ENCODE measurements at regions not wholly inside any gene's neighbourhood (a gene's known extent, or its start where the extent isn't known, plus 50 kb on each side); places are given as distances from the start of the nearest gene placed in this dataset.
"Not testable (repeated sequence)": the region's sequence is repeated elsewhere in the genome, so short reads cannot be mapped to it uniquely, and the experiment has no call there.

DNA sequence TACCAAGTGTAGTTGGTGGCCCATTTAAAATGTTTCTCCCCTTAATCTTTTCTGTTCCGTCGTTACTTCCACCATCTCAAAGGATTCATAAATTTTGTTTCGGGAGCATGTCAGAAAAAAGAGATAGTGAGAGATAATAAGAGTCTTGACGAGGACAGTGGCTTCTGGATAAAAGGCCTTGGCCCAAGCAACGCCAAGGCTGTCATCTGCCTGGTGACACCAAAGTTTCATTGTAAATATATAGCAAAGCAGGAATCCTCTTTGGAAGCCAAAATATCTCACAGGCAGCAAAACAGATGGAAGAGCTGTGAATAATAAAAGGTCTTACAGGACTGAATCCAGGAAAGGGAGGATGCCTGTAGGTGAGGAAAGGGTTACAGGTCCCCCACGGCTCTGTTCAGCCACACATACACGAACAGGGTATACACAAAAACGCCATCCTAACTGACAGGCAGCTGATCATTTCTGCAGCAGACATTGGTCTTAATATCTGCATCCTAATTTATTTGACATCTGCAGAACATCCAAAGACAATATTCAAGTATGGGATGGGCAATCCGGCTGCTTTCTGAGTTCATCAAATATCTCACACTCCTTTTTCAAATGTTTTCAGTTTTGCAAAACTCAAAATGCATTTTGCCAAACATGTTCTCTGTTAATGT is 382.8 kb downstream of the OSR1 start:
- DNase-seq, result no peak

DNA sequence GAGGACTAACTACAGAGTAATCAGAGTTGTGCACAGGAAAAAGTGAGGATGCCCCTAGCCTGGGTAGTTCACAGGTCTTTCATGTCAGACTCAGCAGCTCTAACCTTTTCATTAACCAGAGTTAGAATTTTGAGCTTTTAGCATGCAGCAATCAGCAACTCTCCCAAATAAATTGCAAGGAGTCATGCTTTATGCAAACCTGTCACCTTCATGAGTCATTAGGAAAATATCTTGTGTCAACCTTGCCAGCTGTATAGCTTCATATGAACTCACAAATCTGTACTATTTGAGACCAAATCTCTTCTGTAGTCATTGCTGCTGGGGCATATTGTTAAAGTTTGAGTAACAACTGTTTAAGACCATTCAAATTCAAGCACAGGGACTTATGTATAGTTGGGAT is 382.3 kb upstream of the NT5C1B start:
- DNase-seq, result no peak

DNA sequence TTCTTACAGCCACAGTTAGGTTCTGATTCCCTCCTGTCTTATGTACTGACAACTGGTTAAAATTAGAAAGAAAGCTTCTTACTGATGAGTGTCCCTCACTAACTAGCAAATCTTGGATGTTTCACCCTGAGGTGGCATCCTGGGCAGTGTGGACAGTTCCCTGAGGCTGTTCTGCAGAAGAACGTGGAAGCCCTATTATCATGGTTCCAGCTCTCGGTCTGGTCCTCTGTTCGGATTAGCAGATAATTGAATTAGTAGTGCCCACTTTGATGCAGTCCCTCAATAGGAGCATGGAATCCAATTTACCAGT is 381.7 kb upstream of the NT5C1B start:
- no peak for DNase-seq

- DNase-seq, result no peak
Observed at GRCh38 chr2:18966131-18966530, 376.8 kb upstream of the NT5C1B start.

DNA sequence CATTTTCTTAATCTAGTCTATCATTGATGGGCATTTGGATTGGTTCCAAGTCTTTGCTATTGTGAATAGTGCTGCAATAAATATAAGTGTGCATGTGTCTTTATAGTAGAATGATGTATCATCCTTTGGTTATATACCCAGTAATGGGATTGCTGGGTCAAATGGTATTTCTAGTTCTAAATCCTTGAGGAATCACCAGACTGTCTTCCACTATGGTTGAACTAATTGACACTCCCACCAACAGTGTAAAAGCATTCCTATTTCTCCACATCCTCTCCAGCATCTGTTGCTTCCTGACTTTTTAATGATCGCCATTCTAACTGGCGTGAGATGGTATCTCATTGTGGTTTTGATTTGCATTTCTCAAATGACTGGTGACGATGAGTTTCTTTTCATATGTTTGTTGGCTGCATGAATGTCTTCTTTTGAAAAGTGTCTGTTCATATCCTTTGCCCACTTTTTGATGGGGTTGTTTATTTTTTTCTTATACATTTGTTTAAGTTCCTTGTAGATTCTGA is 374.4 kb upstream of the NT5C1B start:
- not testable (repeated sequence) for DNase-seq

DNA sequence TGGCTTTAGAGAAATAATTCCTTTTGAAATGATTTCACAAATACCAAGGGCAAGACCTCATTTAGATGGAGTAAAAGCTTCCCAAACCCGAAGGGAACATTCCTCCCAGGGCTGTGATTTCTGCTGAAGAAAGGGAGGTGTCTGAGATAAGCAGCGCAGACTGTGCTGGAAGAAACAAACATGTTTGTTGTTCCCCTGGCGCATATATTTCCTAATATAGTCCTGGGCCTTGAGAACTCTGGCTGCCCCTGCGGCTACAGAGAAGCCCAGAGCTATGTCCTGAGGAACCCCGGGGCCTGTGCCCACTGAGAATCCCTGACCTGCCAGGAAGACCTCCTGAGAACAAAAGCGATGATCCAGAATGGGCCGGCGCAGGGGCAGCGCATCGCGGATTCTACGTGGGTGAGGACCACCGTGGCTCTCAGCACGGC is 372.6 kb upstream of the NT5C1B start:
- no peak for DNase-seq

GRCh38 chr2:18959952-18960717 is 370.8 kb upstream of the NT5C1B start:
- DNase-seq, result no peak

GRCh38 chr2:18959200-18959599 is 369.8 kb upstream of the NT5C1B start:
- no peak for DNase-seq

- no peak for DNase-seq
Observed at GRCh38 chr2:18957909-18958308, 368.5 kb upstream of the NT5C1B start.

- DNase-seq, result no peak
Observed at GRCh38 chr2:18950361-18950851, 361.0 kb upstream of the NT5C1B start.

DNA sequence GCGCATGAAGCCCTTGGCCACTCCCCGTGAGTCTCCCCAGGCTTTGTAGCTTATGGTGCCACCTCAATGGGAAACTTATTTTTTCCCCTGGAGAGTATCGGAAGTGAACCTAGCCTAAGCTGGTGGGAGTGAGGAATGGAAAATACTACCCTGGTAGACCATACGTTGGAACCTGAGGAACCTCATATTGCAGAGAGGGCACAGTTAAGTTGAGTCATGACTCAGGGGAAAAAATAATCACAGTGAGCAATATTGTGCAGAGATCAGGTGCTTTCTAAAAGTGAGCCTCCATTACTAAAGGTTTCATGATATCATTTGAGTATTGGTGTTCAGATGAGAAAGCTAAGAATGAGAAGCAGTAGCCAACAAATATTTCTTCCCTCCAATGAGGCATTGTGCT is 360.5 kb upstream of the NT5C1B start:
- DNase-seq, result no peak

DNA sequence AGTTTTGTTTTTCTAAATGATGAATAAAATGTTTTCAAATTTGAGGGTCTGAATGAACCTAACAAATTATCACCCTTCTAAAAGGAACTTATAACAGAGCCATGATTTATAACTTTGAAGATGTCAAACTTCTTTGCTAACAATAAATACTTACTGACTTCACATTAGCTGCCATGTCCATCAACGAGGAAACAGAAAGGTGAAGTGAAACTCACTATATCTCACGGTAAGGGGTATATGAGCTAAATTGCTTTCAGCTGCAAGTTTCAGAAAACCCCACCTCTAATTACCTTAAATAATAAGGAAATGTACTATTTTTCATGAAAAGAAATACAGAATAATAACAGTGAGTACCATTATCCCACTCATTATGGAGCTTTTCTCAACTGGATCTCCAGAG is 350.8 kb upstream of the NT5C1B start:
- DNase-seq, result no peak

DNA sequence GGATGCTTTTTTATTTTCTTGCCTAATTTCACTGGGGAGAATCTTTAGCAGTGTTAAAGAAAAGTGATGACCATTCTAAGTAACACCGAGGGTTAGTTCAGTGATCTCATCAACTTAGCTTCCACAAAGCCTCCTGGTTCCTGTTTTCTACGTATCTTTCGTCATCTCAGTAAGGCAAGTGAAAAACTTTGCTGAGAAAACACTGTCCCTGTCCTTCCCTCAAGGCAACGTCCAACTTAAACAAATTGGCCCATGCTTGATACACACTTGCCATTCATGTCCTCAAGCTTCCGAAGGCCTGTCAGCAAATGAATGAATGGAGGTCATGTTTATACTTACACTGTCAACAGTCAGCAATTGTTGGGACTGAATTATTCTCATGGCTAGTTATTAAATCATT is 350.4 kb upstream of the NT5C1B start:
- DNase-seq, result not testable (repeated sequence)

- DNase-seq, result no peak
Observed at GRCh38 chr2:18934886-18935285, 345.5 kb upstream of the NT5C1B start.

GRCh38 chr2:18932853-18933252 is 343.5 kb upstream of the NT5C1B start:
- no peak for DNase-seq

DNA sequence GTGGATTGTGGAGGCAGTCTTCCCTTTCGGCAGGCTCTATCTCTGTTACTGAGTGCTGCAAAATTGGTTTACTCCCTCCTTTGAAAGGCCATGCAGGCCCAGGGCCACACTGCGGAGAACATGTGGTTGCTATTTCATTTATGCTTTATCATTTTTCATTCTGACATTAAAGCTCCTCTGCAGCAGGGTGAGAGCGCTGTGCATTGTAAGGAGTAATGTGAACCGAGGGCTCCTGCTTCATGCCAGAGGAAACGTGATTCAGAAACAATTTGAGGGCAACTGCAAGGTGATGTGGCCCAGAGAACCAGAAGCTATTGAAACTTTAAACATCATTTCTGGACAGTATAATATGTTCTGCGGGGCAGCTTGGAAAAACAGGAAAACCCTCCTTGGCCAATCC is 341.6 kb upstream of the NT5C1B start:
- no peak for DNase-seq

GRCh38 chr2:18927525-18928232 is 338.3 kb upstream of the NT5C1B start:
- no peak for DNase-seq

DNA sequence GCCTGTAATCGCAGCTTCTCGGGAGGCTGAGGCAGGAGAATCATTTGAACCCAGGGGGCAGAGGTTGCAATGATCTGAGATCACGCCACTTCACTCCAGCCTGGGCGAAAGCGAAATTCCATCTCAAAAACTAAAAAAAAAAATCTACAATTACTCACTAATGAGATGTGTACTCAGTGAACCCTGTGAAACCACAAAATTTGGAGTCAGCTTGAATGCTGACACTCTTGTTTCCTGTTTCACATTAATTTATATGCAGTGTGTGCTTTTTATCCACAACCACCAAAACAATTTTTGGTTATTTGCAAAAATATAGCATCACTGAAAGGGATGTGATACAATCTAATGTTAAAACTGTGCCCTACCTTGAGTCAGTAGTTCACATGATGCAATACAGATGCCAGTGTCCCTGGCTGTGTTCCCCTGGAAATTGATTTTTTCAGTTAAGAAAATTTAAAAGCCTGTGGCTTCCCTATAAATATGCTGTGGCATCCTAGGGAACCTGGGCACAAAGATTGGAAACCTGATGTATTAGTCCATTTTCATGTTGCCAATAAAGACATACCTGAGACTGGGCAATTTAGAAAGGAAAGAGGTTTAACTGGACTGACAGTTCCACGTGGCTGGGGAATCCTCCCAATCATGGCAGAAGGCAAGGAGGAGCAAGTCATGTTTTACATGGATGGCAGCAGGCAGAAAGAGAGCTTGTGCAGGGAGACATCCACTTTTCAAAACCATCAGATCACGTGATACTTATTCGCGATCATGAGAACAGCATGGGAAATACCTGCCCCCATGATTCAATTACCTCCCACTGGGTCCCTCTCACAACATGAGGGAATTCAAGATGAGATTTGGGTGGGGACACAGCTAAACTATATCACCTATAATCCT is 337.5 kb upstream of the NT5C1B start:
- DNase-seq, result no peak

GRCh38 chr2:18925296-18925695 is 335.9 kb upstream of the NT5C1B start:
- no peak for DNase-seq

- no peak for DNase-seq
Observed at GRCh38 chr2:18924886-18925285, 335.5 kb upstream of the NT5C1B start.

DNA sequence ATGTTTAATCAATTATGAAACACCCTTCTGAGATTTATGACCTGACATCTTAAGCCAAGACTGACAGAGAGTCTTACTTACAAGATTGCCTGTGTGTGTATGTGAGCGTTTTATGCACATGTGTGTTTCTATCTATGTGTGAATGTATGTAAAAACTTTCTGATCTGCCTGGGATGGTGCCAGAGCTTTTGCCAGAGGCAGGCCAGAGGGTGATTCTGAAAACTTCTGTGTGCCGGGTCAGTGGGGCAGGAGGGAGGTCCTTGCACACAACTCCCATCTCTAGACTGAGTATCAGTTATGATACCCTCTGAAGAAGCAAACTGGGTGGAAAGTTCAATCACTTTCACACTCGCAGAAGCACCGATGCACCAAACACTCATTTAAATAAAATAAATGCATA is 335.0 kb upstream of the NT5C1B start:
- no peak for DNase-seq

- DNase-seq, result no peak
Observed at GRCh38 chr2:18922276-18922675, 332.9 kb upstream of the NT5C1B start.

GRCh38 chr2:18918280-18918679 is 328.9 kb upstream of the NT5C1B start:
- no peak for DNase-seq
